SH-SY5Y (cell line): ENCODE measurements at regions not wholly inside any gene's neighbourhood (a gene's known extent, or its start where the extent isn't known, plus 50 kb on each side); places are given as distances from the start of the nearest gene placed in this dataset.

Source experiments
- GATA2 ChIP-seq: IDR thresholded peaks from 2 replicates; pipeline ENCODE4 v1.6.1; 2011; ENCODE audit warnings: mild to moderate bottlenecking, low read depth, low read length
- GATA3 ChIP-seq: IDR thresholded peaks from 2 replicates; pipeline ENCODE4 v1.6.1; 2011; ENCODE audit warnings: low read depth, mild to moderate bottlenecking, low read length, moderate library complexity

DNA sequence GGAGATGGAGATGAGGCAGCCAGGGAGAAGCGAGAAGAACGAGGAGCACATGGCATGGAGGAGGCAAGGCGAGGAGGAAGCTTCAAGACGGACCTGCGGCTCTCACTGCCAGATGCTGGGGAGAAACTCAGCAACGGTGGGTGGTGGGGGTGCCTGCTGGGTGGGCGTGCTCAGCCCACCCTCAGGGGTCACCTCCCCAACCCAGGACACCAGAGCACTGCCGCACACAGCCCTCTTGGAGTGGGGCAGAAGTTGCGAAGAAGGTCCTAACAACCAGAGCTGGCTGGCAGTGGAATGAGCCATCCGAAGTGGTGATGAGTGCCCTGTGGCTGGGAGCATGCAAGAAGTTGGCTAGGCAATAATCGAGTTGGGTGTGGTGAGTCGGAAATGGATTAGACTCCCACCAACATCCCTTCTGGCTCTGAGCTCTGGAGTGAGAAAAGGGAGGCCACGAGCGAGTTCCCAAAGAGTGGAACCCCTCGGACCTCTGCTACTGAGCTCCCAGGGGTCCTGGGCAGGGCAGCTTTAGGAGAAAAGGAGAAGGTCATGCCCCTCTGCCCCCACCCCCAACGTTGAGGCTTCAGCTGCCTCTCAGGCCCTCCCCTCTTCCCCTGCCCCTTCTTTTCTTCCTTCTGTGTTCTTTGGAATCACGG, 212.7 kb upstream of the MVB12B start:
- TF ChIP-seq GATA3, result no peak
- TF ChIP-seq GATA2, result no peak
